Renal cortical epithelial cell (primary cell): ENCODE measurements at regions not wholly inside any gene's neighbourhood (a gene's known extent, or its start where the extent isn't known, plus 50 kb on each side); places are given as distances from the start of the nearest gene placed in this dataset.
"Not testable (repeated sequence)": the region's sequence is repeated elsewhere in the genome, so short reads cannot be mapped to it uniquely, and the experiment has no call there.

ENCODE experiments used
- DNase-seq: peaks from one replicate; pipeline ENCODE4 v3.0.0-alpha.2; 2011; ENCODE audit warnings: low read depth

DNA sequence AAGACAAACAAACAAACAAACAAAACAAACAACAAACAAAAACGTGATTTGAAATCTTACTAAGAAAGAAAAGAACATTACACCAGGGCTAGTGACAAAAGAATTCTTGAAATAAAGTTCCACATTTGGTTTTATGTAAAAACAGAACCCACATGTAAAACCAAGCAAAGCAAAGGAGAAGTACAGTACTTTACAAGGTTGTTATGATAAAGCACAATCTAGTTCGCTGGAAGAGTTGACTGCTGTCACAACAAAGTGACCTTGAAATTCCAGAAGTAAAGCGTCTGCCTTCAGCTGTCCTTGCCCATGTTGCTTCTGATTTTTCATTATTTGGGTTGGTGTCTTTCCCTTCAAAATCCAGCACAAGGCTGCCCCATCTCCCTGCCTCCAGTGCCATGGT lies 94.8 kb upstream of the CYRIA start:
- DNase-seq: no peak

DNA sequence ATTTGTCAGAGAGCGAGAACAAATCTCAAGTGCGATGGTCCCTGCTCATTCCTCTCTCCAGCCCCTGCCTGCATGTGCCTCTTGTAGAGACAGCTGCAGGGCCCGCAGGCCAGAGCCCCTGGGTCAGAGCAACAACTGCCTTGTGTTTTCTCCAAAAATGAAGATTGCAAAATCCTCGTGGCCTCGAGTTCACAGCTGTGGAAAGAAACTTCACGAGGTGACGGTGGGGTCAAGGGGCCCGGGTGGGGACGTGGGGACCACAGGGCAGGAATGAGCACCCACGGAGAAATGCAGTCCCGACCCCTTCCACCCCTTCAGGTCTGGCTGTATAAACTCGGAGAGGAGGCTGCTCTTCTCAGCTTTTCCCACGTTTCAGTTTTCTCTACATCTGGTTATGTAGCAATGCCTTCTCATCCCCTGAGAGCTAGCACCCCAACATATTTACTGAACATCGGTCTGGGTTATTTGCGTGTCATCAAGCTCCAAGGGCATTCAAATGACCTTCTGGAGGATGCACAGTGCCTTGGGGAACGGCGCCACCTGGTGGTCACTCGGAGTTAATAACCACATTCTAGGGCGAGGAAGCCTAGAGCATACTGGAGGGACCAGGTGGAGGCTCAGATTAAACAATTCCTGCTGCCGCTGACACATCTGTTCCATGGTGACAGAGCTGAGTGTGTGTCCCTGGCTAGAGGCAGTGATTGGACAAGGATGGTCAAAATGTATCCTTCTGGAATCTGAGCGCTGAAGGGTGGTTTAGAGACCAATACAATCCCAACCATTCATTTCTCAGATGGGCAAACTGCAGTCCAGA lies 91.4 kb upstream of the CYRIA start:
- peak; percentile 42 for DNase-seq

DNA sequence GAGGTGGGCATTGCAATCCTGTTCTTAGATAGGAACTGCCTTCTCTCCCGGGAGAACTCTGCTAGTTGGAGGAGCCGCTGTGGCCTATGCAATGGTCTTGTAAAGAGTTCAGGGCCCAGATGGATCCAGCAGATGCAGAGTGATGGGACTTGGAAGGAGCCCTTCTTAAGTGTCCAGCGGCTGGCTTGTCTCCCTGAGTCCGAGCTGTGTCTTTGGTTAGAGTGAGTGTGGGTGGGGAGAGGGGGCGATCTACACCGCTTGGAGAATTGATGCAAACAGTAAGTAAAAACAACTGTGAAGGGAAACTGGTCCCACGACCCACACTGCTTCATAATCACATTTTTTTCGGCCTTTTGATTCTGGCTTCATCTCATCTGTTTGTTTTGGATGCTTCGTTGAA lies 89.8 kb upstream of the CYRIA start:
- DNase-seq: no peak

DNA sequence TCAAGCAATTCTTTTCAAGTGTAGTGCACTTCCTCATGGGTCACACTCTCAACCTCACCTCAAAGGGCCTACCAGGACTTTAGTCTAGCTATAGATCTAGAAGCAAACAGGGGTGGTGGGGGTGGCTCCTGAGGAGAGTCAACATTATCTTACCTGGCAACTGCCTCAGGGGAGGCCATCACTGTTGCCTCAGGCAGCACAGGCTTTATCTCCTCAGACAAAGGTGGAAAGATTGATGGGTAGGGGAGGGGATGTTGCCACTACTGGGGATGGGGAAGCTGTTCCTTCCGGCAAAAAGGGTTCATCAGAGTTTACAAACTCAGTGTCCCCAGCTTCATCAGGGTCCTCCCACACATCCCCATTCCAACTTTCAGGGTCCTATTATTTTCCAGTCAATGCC lies 87.4 kb upstream of the CYRIA start:
- DNase-seq: not testable (repeated sequence)

DNA sequence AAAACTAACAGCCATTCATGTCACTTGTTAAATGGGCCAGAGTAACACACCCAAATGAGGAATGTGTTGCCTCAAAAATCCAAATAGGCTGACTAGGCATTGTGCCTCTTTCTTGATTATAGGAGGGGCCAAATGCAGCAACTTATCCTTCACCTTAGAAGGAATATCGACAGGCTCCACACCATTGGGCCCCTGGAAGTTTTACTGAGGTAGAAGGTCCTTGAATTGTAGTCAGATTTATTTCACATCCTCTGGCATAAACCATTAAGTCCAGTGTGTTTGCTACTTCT lies 85.2 kb upstream of the CYRIA start:
- DNase-seq: not testable (repeated sequence)

DNA sequence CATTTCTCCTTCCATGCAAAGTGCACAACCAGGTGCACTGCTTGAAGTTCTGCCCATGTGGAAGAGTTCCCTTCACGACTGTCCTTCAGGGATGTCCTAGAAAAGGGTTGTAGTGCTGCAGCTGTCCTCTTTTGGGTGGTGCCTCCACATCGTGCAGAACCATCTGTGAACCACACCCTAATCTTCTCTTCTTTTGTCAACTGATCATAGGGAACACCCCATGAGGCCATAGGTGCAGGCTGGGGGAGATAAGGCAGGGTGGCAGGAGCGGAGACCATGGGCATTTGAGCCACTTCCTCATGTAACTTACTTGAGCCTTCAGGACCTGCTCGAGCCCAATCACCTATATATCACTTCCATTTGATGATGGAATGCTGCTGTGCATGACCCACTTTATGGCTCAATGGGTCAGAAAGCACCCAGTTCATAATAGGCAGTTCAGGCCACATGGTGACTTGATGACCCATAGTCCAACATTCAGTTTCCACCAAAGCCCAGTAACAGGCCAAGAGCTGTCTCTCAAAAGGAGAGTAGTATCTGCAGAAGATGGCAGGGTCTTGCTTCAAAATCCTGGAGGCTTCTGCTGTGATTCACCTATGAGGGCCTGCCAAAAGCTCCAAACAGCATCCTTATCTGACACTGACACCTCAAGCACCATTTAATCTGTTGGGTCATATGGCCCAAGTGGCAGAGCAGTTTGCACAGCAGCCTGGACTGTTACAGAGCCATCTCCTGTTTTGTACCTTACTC lies 84.7 kb upstream of the CYRIA start:
- no peak for DNase-seq

DNA sequence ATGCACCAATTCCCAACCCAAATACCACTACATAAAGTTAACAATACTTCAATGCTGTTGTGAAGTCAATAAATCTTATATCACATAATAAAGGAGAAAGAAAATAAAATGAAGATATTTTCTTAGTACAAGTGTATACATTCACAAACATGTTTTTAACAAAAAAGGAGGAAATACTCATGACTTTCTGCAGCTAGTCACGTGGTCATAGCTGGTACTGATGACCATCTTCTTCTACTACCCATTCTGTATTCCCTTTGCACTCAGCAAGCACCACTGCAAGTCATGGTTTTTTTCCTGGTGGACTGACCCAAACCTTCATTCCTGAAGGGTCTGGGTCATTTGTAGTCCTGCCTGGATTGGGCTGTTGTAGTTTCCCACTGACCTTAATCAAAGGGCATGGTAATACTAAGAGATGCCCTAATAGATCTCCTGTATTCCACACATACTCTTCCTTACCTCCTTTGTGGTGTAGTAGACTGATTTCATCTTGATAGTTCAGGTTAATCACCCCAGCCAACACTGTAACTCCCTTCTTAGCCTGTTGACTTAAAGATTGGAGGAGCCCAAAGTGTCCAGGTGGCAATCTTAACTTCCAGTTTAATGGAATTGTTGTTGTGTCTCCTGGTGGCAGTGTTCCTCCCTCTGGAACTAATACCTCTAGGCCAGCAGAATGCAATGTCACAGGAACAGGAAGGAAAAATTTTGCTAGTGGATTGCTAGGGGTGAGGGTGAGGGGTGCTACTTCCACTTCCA lies 83.1 kb upstream of the CYRIA start:
- DNase-seq: not testable (repeated sequence)

DNA sequence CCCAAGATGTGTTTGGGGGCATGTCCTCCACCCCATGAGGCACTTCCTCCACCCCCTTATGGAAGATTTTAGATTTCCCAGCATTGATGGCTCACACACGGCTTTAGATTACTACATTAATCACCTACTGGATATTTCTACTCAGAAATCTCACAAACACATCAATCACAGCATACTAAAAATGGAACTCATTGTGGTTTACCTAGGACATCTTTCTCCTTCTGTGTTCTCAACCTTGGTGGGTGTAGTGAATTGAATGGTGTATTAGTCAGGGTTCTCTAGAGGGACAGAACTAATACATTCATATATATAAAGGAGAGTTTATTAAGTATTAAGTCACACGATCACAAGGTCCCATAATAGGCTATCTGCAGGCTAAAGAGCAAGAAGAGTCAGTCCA lies 82.1 kb upstream of the CYRIA start:
- no peak for DNase-seq

DNA sequence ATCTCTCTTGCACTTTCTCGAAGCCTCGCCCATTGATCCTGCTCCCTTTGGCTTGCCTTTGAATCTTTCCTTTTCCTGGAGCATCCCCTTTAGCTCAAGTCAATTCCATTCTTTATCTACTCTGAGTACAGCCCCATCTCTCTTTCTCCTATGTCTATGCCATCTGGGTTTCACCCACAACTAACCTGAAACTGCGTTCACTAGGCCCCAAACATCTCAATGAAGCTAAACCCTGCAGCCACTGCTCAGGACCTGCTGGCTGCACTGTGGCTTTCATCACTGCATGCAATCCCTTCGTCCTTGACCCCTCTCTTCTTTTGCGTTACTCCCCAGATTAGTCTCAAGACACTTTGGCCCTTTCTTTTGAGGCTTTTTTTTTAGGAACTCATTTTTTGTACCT lies 81.6 kb upstream of the CYRIA start:
- no peak for DNase-seq

DNA sequence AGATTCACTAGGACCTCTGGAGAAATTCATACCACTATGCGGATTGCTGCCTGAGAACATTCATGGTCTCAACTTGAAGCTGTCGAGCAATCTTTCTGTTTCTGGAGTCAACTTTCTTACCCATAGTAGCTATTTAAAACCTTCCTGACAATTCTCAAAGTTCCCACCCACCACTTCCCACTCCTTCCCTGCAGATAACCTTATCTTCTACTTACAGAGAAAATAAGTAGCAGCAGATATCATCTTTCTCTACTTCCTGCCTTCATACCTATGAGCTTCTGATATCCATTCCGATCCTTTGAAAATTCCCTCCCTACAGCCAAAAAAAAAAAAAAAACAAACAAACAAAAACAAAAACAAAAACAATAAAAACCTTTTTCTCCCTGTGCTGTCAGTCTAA lies 81.2 kb upstream of the CYRIA start:
- DNase-seq: no peak

DNA sequence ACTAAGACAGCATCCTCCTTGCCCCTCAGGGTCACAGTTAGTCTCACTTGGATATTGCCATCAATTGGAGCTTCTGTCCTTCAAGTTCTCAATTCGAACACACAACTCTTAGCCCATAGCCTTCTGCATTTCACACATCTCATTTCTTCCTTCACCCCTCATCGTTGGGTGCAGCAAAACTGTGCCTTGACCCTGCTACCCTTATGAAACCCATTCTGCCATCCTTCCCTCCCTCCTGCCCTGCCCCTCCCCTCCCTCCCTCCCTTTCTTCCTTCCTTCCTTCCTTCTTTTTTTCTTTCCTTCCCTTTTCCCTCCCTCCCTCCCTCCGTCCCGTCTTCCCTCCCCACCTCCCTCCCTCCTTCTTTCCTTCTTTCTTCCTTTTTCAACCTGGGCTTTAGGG lies 80.7 kb upstream of the CYRIA start:
- no peak for DNase-seq

DNA sequence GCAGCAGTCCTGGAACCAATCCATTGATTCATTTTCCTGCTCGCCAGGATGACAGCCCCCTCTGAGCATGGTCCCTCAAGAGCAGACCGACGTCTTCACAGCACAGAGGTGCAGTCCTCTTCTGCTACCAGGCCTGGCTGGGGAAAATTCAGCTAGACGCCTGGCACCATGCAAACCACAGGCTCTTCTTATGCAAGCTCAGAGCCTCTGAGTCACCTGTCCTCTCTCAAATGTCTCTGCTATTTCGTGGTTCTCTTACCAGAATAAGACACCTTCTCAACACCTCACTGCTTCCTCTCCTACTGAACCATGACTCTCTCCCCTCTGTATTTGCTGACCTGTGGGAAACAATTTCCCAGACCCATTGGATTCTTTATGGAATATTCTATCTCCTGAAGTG lies 79.8 kb upstream of the CYRIA start:
- DNase-seq: peak; percentile 93

DNA sequence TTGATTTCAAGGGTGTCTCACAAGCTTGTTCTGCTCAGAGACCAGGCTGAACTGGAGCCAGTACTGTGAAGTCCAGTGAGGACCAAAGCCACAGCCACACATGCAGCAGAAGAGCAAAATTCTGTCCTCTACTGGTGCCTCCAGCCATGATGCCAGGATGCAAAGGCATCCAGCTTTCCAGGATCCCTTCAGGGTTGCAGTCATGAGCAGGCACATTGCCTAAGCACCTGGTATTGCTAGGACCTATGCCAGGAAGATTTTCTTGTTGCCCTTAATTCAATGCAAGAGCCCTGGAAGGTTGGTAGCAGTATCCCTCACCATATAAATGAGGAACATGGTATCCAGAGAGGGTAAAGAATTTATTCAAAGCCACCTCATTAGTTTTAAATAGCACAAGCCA lies 78.9 kb upstream of the CYRIA start:
- no peak for DNase-seq

DNA sequence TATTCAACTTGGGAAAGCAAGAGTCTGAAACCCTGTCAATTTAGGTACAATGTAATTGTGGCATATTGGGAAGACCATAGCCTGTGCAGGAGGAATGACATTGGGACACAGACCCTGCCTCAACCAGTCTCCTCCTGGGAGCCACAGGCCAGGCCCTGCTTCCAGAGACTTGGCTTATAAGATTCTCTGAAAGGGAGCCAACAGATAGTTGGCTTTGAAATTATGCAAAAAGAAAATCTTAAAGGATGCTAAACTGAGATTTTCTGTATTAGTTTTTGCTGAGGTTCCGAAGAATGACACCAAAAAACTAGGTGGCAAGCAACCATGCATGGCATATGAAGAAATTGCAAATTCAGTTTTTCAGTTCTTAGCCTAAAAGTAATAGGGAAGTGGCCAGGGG lies 76.4 kb upstream of the CYRIA start:
- DNase-seq: no peak

DNA sequence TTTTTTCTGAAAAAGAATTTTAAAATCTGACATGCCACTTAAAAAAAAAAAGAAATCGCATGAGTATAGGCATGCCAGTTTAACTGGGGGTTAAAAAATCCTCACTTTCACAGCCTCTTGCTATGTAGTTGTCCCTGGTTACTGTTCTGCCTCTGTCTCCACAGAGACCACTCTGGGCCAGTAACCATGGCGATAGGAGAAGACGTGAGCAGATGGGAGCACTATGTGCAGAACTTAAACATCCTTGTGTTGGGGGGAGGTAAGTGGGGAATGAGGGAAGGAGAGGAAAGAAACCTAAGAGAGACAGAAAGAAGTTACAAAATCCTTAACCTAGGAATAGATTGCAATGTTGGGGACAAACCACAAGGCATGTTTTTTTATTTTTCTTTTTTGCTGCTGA lies 75.9 kb upstream of the CYRIA start:
- DNase-seq: no peak

DNA sequence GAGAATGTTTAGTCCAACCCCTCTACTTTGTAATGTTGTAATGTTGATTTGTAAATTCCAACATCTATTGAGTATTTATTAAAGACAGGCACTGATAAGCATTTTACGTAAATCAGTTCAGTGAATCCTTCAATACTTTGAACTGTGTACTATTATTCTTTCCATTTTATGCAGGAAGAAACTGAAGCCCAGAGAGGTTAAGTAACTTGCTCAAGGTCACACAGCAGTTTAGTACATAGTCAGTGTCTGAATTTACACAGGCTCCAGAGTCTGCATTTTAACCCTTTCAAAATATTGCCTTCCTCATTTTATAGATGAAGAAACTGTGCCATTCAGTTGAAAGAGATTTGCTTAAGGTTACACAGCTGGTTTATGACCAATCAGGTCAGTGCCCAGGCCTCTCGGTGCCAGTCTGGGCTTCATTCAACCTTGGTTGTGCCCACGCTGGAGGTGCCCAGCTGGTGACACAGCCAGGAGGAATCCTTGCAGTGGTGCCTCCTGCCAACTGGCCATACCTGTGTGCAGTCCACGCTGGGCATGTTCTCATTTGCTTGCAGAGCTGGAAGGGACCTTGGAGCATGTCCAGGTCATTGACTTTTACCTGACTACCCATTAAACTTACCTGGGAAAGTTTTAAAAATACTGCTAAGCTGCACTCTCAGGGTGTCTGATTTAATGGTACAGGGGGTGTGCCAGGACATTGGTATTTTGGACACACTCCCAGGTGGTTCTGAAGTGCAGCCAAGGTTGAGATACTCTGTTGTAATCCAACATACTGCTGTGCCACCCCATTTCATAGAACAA lies 74.3 kb upstream of the CYRIA start:
- DNase-seq: peak; percentile 67

DNA sequence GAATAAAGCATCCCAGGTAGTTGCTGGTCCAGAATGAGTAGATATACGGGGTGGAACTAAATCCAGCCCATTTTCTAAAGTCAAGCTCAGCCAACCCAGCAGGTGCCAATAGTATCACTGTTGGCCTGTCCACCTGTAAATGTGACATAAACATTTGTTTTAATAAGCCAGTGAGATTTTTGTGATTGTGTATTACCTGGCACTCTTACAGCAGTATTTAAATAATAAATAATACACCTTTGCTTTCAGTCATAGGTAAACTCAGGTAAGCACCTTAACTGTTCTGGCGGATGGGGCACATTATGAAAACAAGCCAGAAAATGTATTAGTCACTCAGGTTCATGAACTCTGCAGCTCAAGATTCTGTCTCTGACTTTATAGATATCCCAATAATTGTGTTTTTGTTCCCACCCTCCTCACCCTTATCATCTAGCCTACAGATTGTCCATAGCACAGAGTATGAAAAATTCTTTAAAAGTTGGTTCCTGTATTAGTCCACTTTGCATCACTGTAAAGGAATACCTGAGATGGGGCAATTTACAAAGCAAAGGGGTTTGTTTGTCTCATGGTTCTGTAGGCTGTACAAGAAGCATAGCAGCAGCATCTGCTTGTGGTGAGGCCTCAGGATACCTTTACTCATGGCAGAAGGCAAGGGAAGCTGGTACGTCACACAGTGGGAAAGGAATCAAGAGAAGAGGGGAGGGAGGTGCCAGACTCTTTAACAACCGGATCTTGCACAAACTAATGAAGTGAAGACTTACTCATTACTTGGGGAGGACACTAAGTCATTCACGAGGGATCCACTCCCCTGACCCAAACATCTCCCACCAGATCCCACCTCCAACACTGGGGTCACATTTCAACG lies 73.0 kb upstream of the CYRIA start:
- DNase-seq: peak; percentile 12

DNA sequence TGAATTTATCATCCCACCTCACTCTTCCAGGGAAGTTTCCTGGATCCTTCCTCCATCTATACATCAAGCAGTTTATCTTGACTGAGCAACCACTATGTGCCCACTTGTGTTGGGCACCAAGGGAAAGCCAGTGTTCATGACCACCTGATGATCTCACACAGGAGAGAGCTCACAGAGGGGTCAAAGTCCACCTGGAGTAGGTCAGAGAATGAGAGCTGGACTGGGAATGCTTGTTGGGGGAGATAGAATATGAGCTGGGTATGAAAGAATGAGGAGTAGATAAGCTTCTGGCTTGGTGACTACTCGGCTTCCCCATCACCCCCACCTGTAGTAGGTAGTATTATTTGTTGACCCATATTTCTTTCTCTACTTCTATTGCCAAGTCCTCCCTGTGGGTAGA lies 72.2 kb upstream of the CYRIA start:
- DNase-seq: no peak

DNA sequence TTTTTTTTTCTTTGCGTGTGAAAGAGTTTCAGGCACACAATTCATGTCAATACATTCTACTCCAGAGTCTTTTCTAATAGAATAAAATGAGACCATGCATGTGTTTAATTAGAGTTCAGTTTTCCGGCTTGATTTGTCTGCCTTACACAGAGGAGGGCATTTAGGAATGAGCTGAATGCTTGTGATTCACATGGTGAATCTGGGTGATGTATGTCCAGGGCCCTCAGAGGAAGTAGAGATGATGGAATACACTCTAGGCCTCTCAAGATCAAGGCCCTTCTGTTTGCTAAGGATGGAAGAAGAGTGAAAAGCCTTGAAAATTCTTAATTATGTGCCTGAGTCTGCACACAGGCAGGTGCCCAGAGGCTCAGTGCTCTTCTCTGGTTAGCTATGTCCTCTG lies 71.0 kb upstream of the CYRIA start:
- DNase-seq: no peak

DNA sequence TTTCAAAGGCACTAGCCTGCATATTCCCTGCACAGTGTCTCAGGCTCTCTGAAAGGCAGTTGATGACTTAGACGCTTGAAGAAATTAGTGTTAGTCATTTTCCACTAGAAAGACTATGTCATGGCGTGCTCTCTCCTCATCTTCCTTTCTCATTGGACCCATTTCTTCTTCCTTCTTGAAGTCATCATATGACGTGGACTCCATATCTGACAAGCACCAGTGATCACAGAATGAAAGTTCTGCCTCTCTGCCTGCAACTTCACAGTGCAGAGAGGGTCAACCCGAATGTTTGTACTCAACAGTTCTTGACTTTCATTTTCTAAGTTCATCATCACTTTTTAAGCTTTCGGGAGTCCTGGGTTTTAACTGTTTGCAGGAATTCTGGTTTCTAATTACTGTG lies 63.7 kb upstream of the CYRIA start:
- no peak for DNase-seq
